8988T (cell line): ENCODE measurements at regions not wholly inside any gene's neighbourhood (a gene's known extent, or its start where the extent isn't known, plus 50 kb on each side); places are given as distances from the start of the nearest gene placed in this dataset.
A peak's percentile ranks its signal among the peaks of the same experiment; 100 is the strongest.

ENCODE experiments used
- DNase-seq: peaks from one replicate; pipeline ENCODE4 v3.0.0; 2011

DNA sequence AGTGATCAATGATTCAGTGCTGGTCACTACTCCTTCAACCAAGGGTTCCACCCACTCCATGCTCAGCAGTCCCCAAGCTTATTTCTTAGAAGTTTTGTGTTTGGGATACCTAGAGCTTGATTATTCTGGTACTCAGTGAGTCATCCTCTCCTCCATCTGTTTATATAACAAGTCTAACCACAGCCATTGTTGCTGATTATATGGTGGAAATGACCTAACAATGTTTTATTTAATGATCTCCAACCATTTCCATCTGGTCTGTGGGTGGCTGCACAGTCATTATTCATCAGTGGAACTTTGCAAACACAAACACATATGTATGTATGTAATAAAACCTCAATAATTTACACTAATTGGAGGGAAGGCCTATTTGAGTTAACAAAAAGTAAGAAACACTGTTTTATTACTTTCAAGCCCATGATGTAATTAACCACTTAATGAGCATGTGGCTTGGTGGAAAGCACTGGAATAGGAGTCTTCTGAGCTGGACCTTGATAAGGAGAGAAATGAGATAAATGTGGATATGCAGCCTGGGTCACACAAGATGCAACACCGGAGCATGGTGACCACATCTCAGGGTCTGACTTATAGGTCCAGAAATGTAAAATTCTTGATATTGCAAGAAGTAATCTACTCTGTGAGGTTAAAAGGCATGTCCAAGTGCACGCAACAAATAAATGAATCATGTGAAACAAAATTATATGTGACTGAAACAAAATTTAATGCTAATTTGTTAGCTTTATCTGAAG is 99.0 kb upstream of the WLS start:
- DNase-seq: no peak

DNA sequence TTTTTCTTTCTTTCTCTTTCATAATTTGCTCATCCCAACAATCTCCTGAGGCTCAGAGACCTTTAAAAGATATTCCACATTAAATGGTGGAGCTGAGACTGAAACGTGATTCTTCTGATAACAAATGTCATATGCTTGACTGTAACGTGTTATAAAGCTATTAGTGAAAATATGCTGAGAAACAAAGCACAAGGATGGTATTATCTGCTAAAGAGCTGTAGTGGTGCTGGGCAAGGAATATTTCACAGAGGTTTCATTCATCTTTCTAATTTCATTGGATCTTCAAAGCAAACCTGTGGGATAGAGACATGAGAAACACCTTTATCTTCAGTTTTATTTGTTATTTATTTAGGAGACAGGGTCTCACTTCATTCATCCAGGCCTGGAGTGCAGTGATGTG is 98.1 kb upstream of the WLS start:
- DNase-seq: no peak

DNA sequence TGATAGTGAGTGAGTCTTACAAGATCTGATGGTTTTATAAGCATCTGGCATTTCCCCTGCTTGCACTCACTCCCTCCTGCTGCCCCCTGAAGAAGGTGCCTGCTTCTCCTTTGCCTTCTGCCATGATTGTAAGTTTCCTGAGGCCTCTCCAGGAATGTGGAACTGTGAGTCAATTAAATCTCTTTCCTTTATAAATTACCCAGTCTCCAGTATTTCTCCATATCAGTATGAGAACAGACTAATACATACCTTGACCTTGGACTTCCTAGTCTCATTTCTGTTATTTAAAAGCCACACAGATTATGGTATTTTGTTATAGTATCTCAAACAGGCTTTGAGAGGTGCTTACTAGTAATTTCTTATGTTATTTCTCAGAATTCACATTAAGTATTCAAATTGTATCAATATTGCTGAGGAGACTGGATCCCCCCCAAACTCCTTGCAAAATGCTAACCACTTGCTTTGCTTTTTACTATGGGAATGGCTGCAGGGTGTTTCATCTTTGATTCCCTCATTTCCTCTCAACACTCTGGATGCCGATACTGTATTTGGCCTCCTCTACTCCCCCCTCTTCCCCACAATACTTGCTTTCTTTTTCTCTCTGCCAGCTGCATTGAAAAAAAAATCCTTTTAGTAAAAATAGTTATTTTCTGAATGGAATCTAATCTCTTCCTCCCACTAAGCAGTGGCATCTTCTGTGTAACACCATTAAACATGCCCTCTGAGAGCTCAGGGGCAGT is 96.9 kb upstream of the WLS start:
- DNase-seq: no peak

DNA sequence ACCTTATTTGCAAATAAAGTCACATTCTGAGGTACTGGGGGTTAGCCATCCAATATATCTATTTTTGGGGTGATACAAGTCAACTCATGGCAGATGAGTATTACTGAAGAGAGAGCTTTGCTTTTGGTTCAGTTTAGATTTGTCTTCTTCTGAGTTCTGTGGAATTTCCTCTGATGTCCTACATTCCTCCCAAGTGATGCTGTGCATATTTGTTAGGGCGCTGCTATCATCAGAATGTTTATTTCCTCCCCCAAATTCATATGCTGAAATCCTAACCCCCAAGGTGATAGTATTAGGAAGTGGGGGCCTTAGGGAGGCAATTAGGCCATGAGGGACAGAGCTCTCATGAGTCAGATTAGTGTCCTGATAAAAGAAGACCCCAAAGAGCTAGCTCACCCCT is 96.2 kb upstream of the WLS start:
- DNase-seq: no peak

DNA sequence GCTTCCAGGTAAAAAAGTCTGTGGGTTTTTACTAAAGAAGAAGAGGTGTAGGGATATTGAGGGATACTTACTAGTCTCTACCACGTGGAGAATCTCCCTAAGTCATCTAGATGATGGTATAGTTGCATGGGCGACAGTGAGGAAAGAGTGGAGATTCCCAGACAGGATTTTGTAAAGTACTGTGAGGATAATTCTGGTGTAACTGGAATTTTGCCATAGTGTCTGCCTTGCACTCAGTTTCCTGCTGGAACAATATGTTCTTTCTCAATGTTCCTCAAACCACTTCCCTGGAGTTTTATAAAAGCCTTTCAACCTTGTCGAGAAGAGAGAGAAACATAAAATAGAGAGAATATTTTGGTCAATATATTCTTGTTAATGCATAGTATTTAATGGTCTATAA is 95.1 kb upstream of the WLS start:
- no peak for DNase-seq

DNA sequence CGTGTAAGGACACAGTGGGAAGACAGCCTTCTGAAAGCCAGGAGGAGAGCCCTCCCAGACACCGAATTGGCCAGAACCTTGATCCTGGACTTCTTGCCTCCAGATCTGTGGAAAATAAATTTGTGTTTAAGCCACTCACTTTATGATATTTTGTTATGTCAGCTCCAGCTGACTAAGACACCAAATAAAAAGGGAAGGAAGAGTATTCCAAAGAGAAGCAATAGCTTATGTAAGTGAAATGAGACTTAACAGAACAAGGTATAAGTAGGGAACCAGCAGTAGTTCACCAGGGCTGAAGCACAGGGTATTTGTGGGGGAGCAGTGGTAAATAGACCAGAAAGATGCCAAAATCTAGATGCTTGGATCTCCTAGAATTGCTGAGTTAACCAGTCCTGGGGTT is 94.2 kb upstream of the WLS start:
- DNase-seq: no peak

DNA sequence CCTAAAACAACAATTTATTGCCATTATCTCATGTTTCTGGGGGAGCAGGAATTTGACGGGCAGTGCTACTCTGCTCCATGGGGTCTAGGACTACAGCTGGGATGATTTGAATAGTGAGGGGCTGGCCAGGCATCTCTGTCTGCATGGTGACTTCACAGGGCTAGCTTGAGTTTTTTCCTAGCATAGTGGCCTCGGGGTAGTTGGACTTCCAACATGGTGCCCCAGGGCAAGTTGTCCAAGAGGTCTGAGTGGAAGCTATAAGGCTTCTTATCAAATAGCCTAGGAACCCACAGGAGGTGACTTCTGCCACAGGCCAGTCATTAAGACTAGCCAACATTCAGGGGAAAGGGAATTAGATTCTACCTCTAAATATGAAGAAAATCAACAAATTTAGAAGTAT is 92.0 kb upstream of the WLS start:
- DNase-seq: no peak

DNA sequence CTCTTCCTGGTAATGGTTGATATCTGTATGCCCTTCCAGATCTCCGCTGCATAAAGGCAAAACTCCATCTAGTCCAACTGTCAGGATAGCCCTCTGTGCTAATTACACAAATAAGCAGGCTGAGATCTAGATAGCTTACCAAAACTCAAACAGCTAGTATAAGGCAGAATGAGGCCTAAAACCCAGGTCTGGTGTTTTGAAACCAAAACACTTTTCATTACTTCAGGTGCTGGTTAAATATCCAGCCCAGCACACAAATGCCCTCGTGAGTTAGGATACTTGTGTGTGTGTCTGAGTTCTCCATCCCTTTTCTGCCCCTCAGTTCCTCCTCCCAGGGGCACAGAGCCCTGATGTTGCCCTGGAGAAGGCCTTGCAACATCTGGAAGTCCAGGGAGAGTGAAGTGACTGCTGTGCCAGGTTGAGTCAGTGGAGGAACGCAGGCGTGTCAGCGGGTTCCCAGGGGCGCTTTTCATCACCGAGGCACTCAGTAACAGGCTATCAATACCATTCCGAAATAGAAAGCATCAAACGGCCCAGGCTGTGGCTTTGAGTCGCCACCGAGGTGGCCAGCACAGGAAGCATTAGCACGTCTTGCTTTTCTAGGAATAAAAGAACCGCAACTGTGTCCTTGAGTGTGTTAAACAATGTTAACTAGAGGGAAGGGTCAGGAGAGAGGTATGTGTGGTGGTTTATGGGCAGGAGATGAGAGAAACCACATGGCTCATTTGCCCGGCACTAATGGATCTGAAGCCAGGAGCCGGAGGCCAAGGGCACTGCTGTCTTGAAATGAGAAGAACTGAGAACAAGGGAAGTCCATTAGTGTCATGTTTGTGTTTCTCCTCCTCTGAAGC is 90.7 kb upstream of the WLS start:
- DNase-seq: no peak

DNA sequence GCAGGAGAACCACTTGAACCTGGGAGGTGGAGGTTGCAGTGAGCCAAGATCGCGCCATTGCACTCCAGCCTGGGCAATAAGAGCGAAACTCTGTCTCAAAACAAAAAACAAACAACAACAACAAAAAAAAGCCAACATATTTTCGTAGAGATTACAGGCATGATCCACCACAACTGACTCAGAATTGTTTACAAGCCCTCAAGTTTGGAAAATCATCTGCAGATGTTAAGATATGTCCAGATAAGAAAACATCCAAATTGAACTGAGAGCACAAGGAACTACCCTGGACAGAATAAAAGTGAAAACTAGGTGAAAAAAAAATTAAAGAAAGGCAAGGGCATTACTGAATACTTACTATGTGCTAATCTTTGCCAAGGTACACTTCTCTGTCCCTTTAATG is 89.8 kb upstream of the WLS start:
- no peak for DNase-seq

DNA sequence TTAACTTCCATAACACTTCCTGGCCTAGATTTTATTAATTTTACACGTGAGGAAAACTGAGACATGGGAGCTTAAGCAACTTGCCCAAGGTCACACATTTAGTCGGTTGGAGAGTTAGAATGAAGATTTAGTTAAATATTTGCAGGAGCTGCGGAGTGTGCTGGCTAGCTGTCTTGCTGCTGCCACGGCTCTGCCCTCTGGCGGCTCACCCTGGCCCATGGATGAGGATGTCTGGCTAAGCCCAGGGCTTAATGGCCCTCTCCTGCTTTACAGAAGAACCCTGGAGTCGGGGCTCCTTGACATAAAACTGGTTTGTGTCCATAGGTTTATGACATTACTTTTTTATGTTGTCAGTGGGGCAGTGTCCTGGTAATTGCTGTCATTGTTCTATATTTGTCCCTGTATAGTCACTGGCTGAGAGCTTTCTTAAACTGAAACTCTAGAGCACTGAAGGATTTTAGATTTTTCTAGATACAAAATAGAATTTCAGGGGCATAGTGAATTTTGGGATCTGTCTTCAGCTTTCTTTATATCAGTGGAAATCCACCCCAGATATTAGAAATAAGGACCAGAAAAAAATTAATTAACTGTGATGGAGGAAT is 88.9 kb upstream of the WLS start:
- DNase-seq: peak; percentile 26

DNA sequence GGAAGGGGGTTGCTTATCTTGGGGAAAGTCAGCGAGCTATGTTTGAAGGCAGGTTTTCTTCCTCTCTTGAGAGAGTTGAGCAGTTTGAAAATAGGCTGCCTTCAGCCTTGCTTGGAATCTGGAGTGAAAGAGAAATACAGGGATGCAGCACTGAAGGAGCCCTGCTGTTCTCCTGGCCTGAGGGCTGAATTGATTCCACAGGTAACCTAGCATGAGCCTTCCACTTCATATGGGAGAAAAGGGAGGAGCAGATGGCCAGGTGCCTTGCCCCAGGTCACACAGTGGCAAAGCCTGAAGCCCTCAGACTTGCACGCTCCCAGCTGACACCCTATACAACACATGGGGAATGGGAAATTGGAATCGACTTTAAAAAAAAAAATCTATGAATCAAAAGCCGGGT is 88.0 kb upstream of the WLS start:
- DNase-seq: no peak

DNA sequence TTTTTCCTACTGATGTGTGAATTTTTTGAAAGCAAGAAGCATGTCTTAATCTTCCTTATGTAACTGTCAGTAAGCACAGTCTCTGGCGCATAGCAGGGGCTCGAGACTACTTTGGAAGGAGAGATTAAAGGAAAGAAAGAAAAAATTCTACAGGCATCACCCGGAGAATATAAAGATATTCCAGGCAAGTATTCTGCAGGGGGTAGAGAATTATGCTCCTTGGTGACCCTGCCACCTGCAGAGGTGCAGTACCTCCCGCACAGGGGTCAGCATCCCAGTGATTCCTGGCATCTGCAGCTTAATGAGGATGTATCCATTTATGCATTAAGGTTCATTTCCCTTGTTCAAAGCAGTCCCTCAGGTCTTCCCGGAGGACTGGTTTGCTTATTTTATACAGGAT is 87.6 kb upstream of the WLS start:
- no peak for DNase-seq

DNA sequence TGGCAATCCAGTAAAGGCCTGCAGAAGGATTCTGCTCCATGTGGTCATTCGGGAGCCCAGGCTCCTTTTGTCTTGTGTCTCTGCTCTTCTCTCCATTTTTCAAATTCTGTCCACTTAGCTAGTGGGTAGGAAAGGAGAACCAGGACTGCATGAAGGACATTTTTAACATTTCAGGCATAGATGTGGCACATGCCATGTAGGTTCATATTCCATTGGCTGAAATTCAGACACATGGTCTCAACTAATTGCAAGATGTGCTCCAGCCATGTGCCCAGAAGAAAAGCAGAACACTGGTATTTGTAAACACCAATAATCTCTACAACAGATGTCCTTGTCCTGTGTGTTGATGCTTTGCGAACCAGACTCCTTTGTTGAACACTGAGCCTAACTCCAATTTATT is 85.2 kb upstream of the WLS start:
- DNase-seq: no peak

DNA sequence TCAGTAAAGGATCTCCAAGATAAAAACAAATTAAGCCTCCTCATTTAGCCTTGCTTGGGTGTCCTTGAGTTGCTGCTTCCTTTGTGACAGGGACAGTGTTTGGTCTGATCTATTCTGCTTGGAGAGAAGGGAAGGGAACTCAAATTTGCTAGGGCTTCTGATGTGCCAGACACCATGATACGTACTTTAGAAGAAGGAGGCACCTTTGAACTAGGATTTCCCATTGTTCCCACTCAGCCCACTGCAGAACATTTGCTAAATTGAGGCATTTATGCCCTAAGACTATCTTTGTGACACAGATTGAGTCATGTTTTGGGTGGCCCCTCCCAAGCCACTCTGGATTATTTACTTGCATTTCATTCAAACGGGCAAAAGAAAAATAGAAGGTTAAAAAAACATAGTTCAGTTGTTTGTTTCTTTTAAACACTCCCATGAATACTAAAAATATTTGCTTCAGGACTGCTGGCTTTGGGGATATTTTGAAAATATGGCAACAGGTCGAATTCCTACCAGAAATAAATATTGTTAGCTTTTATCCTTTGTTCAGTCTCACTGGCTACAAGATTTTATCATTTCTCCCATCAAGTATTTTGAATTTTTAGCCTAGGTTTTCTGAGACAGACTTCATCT is 81.9 kb upstream of the WLS start:
- DNase-seq: no peak

DNA sequence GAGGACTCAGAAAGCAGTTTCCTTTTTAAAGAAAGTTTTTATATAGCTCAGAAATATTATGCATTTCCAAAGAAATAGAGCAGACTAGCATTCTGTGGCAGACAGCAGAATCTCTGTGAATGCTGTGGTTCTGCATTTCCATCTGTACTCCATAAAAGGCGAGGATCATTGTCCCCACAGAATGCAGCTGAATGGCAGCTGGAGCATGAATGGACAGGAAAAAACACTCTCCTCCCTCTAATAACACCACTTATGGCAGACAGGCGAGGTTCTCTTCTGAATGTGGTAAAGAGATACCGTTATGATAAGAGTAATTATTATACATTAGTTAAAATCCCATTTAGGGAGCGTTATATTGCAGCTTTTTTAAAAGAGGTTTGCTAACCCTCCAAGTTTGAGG is 81.4 kb upstream of the WLS start:
- DNase-seq: no peak

DNA sequence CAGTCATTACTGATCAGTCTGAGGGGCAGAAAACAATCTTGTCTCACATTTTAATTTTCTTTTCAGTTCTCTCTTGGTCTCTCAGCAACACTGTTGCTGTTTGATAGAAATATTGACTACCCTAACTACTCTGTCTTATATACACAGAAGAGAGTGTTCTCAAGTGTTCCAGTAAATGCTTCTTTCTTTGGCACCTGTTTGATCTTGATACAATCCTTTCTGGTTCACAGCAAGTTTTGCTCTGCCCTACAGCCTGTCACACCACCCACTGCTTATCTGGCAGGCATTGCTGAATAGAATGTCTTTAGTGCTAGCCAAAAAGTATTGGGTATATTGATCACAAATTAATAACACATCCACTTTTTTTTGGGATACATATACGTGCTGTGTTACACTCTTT is 75.7 kb upstream of the WLS start:
- DNase-seq: no peak

DNA sequence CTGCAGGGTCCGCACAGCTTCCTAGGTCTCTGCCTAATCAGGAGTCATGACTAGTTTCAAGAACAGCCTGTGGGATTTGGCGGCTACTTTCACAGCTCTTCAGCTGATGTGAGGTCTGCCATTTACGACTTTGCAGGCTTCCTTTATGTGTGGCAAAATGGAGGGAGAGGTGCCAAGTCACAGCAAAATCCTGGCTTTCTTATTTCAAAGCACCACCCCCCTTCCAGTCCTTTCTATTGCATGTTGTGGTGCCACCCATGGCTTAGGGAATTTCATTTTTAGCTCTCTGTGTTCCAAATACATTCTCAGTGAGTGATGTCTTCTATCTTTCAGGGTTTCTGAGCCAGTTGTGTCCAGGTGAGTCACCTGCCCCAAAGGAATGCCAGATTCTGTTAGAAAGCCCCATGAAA is 75.1 kb upstream of the WLS start:
- DNase-seq: no peak

DNA sequence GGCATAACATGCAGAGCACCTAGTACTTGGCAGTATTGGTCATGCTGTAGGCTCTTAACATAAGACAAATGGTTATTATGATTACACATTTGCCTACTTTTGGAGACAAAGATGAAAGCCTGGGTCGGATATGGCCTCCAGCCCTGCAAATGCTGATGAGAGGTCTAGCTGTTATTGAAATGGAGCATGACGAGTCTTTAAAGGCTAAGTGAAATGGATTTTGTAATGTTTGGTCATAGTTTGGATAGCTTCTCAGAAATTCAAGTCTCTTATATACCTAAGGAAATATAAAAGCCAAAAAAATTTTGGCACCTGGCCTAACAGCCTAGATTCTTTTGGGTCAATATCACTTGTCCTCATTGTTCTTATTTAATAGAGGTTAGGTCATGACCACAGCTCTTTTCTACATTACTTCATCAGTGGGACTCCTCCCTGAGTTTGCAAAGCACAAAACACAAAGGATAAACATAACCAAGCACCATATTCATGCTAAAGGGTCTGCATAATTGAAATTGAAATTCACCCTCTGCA is 69.2 kb upstream of the WLS start:
- DNase-seq: no peak

DNA sequence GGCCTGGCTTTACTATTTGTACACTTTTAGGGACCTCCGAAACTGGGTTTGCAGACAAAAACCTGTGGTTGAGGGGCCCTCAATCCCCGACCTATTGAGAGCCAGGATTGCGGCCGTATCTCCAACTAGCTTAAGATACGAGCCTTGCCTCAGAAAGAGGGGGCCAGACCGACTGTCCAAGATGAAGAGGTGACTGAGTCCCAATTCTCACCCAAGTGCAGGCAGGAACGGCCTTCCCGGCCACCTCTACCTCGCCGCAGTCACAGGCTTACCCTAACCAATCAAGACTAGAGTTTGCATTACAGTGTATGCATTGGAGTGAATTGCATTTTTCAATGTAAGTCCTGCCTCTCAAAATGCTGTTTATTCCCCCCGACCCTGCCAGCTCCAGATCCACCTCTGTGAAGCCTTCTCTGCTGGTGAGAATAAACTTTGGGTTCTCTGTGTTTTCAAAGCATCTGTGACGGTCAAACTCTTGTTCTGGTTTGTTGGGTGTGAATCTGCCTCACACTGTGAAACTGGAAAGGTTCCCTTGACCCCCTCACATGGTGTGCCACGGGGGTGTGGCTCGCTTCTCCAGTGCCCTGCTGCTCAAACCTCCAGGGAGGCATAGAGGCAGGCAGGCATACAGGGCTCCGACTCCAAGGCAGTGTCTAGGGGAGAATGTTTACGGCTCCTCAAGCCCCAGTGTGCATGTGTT is 62.2 kb upstream of the WLS start:
- no peak for DNase-seq

DNA sequence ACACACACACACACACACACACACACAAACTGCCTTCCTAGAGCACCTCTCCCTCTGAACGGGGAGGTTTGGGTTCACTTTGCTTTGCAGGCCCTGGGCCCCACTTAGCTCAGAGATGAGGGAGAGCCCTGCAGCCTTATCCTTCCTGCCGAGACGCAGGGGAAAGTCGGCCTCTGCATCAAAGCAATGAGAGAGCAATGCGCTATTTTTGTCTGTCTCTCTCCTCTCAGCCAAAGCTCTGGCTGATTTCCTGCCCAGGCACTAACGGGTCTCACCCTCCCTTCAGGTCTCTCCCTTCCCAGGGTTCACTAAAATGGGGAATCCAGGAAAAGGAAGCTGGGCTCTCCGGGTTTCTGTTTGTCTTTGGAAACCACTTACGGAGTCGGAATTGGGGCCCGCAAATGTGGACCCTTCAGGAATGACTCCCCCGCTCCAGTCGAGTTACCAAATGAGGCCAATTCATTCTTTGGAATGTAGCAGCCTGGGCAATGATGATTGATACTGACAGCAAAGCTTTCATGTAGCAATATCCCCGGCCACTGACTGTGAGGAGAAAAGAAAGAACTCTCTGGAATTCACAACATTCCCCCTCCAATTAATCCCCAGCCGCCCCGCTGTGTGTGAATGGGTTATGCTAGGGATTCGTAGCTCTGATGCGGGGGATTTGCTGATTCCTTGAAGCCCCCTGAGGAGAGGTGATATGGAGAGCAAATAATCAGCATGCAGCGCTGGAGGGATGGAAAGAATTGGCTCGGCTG is 61.5 kb upstream of the WLS start:
- DNase-seq: no peak

DNA sequence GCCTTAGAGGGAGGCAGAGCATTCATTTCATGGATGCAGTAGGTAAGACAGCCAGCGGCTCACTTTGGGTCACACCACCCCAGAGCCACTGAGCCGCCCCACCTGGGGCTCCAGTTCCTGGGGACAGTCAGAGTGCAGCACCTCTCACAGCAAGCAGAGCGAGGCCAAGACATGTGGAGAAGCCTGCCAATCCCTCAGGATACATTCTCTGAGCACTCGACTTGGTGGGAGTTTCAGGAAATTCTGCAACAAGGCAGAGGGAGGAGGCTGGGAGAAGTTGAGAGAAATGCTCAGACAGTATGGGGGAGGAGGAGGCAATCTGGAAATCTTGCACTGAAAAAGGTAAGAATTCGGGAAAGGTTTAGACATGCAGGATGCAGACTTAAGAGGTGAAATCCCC is 60.8 kb upstream of the WLS start:
- no peak for DNase-seq
